ENCODE measurements at regions not wholly inside any gene's neighbourhood (a gene's known extent, or its start where the extent isn't known, plus 50 kb on each side); places are given as distances from the start of the nearest gene placed in this dataset.

DNA sequence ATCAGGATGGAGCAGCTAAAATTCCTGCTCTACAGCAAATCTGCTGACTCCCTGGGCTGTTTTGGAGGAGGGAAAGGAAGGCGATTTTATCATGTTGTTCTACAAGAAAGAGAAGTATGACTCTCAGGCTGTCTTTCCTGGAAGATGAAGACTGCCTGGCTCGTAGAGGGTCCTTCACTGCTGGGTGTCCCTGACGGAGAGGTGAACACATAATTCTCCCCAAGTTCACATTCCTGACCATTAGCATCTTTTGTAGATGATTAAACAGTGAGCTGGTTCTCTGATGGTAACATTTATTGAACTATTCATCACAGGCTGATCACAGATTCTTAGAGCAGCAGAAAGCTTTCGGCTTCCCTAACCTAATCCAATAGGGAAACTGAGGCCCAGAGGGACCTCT lies 212.4 kb upstream of the GLRA1 start:
- TF ChIP-seq RAD21 (IDR thresholded peaks at IDR 0.05) (no peak), CTCF (IDR thresholded peaks at IDR 0.05; ENCODE audit: low read depth, low read length, missing input control) (no peak), SP1 (IDR thresholded peaks at IDR 0.05) (no peak), REST (IDR thresholded peaks at IDR 0.05) (no peak), TAF1 (conservative IDR thresholded peaks at IDR 0.05) (no peak), FOXA1 (IDR thresholded peaks at IDR 0.05) (no peak), GABPA (IDR thresholded peaks at IDR 0.05 in 1 of 2, conservative IDR thresholded peaks at IDR 0.05 in 1 of 2) (no peak), ATF3 (IDR thresholded peaks at IDR 0.05) (no peak), EGR1 (IDR thresholded peaks at IDR 0.05; ENCODE audit: low read depth in 2 of 2) (no peak)
- TF ChIP-seq, protein P1, sequence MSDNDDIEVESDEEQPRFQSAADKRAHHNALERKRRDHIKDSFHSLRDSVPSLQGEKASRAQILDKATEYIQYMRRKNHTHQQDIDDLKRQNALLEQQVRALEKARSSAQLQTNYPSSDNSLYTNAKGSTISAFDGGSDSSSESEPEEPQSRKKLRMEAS (IDR thresholded peaks at IDR 0.05), result no peak
- TF ChIP-seq, protein P2, sequence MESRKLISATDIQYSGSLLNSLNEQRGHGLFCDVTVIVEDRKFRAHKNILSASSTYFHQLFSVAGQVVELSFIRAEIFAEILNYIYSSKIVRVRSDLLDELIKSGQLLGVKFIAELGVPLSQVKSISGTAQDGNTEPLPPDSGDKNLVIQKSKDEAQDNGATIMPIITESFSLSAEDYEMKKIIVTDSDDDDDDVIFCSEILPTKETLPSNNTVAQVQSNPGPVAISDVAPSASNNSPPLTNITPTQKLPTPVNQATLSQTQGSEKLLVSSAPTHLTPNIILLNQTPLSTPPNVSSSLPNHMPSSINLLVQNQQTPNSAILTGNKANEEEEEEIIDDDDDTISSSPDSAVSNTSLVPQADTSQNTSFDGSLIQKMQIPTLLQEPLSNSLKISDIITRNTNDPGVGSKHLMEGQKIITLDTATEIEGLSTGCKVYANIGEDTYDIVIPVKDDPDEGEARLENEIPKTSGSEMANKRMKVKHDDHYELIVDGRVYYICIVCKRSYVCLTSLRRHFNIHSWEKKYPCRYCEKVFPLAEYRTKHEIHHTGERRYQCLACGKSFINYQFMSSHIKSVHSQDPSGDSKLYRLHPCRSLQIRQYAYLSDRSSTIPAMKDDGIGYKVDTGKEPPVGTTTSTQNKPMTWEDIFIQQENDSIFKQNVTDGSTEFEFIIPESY (IDR thresholded peaks at IDR 0.05), result no peak

Data from liver (tissue), 3 donors.